ENCODE measurements at regions not wholly inside any gene's neighbourhood (a gene's known extent, or its start where the extent isn't known, plus 50 kb on each side); places are given as distances from the start of the nearest gene placed in this dataset.

DNA sequence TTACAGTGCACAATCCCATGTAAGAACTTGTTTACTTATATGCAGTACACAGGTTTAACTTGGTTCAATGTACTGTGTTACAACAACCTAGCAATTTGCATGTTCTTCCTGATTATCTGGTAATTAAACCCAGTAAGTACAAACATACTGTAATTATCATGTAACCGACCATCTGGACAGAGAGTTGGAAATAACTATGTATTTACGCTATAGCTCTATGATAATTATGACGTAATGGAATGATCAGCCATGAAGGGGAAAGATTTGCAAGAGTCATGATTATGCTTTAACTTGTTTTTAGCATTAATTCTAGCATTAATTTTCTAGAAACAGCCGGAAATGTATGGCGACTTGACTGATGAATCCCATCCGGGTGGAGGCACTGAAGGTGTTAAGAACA lies 74.8 kb upstream of the SALL1 start:
- TF ChIP-seq, protein P1, sequence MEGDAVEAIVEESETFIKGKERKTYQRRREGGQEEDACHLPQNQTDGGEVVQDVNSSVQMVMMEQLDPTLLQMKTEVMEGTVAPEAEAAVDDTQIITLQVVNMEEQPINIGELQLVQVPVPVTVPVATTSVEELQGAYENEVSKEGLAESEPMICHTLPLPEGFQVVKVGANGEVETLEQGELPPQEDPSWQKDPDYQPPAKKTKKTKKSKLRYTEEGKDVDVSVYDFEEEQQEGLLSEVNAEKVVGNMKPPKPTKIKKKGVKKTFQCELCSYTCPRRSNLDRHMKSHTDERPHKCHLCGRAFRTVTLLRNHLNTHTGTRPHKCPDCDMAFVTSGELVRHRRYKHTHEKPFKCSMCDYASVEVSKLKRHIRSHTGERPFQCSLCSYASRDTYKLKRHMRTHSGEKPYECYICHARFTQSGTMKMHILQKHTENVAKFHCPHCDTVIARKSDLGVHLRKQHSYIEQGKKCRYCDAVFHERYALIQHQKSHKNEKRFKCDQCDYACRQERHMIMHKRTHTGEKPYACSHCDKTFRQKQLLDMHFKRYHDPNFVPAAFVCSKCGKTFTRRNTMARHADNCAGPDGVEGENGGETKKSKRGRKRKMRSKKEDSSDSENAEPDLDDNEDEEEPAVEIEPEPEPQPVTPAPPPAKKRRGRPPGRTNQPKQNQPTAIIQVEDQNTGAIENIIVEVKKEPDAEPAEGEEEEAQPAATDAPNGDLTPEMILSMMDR (IDR thresholded peaks at IDR 0.05): no peak
- no peak for TF ChIP-seq POLR2A (IDR thresholded peaks at IDR 0.05)

All from breast epithelium (tissue), 3 donors.